ENCODE measurements at regions not wholly inside any gene's neighbourhood (a gene's known extent, or its start where the extent isn't known, plus 50 kb on each side); places are given as distances from the start of the nearest gene placed in this dataset.

DNA sequence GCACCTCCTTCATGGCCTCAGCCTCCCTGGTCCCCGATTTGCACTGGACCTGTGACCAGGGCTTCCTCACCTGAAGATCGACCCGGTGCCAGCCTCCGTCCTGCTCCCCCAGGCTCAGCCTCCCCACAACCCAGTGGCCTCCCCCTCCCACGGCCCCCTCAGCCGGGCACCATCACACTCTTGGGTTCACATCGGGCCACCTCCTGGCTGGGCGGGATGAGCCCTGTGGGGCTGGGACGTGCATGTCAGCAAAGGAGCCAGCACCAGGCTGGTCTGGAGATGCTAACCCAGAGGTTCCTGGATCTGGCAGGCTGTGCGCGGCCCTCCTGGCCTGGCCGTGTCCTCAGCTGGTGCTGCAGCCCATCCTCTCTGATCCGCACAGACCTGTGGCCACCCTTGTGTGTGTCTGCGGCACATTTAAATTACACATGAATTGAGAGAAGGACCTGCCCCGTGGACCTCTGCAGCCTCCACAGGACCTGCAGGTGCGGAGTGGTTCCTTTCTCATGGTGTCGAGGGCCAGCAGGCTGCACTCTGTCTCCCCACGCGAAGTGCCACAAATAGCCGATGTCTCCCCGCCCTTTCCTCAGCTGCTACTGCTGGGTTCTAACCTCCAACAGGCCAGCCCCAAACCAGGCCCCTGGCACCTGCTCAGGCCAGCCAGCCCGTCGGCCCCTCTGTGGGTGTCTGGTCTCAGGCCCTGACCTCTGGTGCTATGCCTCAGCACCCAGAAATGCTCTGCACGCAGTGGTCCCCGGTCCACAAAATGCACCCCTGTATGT lies 237.5 kb downstream of the ERMARD start:
- no peak overlapping the region for H3K4me2 ChIP-seq
- no peaks in the 10 kb centered on the region for H3K4me1 ChIP-seq (ENCODE audit: insufficient read depth)
- no peaks in the 10 kb centered on the region for H3K36me3 ChIP-seq (replicated peaks; ENCODE audit: insufficient read depth, low read depth)
- no peaks in the 10 kb centered on the region for H3K9me2 ChIP-seq (replicated peaks; ENCODE audit: insufficient read depth)
- H3K9me3 ChIP-seq (ENCODE audit: low read depth): no peaks in the 10 kb centered on the region
- H3K27ac ChIP-seq: no peak overlapping the region
- no peak overlapping the region for H3K4me3 ChIP-seq
- no peak for TF ChIP-seq EZH2phosphoT487 (IDR thresholded peaks at IDR 0.05; ENCODE audit: low read depth, severe bottlenecking, unreplicated experiment)
- no peak overlapping the region for H2AFZ ChIP-seq
- no peaks in the 10 kb centered on the region for H4K20me1 ChIP-seq (ENCODE audit: insufficient read depth, poor library complexity, severe bottlenecking)
- H3K27me3 ChIP-seq: no peaks in the 10 kb centered on the region
- DNase-seq (ENCODE audit: low spot score): no peak
- 96% methylated on average over 25 of the region's 25 CpGs for WGBS (ENCODE audit: low lambda C conversion rate, missing lambda C conversion rate)
- H3K79me2 ChIP-seq: no peaks in the 10 kb centered on the region

GRCh38 chr6:169986848-169987498 lies 235.6 kb downstream of the ERMARD start:
- H3K9me3 ChIP-seq (ENCODE audit: low read depth): no peaks in the 10 kb centered on the region
- H3K27ac ChIP-seq: no peak overlapping the region
- H3K36me3 ChIP-seq (replicated peaks; ENCODE audit: insufficient read depth, low read depth): no peaks in the 10 kb centered on the region
- DNase-seq (ENCODE audit: low spot score): no peak
- no peaks in the 10 kb centered on the region for H3K79me2 ChIP-seq
- no peaks in the 10 kb centered on the region for H3K4me1 ChIP-seq (ENCODE audit: insufficient read depth)
- 93% methylated on average over 34 of the region's 35 CpGs for WGBS (ENCODE audit: low lambda C conversion rate, missing lambda C conversion rate)
- TF ChIP-seq CTCF (IDR thresholded peaks at IDR 0.05; ENCODE audit: poor library complexity) (no peak), EZH2 (IDR thresholded peaks at IDR 0.05; ENCODE audit: borderline replicate concordance) (no peak), EZH2phosphoT487 (IDR thresholded peaks at IDR 0.05; ENCODE audit: low read depth, severe bottlenecking, unreplicated experiment) (no peak)
- H3K4me2 ChIP-seq: no peak overlapping the region
- H3K9me2 ChIP-seq (replicated peaks; ENCODE audit: insufficient read depth): no peaks in the 10 kb centered on the region
- H2AFZ ChIP-seq: no peak overlapping the region
- H4K20me1 ChIP-seq (ENCODE audit: insufficient read depth, poor library complexity, severe bottlenecking): no peaks in the 10 kb centered on the region
- no peak overlapping the region for H3K4me3 ChIP-seq
- no peaks in the 10 kb centered on the region for H3K27me3 ChIP-seq

- Histone ChIP-seq H2AFZ (no peak overlapping the region), H3K36me3 (replicated peaks; ENCODE audit: insufficient read depth, low read depth) (no peaks in the 10 kb centered on the region), H3K4me3 (no peak overlapping the region), H3K9me3 (ENCODE audit: low read depth) (no peaks in the 10 kb centered on the region), H3K27ac (no peak overlapping the region), H3K4me1 (ENCODE audit: insufficient read depth) (no peaks in the 10 kb centered on the region), H4K20me1 (ENCODE audit: insufficient read depth, poor library complexity, severe bottlenecking) (no peaks in the 10 kb centered on the region), H3K27me3 (no peaks in the 10 kb centered on the region), H3K9me2 (replicated peaks; ENCODE audit: insufficient read depth) (no peaks in the 10 kb centered on the region), H3K79me2 (no peaks in the 10 kb centered on the region), H3K4me2 (no peak overlapping the region)
- WGBS (ENCODE audit: low lambda C conversion rate, missing lambda C conversion rate): 93% methylated on average over 30 of the region's 30 CpGs
- DNase-seq (ENCODE audit: low spot score): no peak
- TF ChIP-seq EZH2phosphoT487 (IDR thresholded peaks at IDR 0.05; ENCODE audit: low read depth, severe bottlenecking, unreplicated experiment) (no peak), CTCF (IDR thresholded peaks at IDR 0.05; ENCODE audit: poor library complexity) (no peak), EZH2 (IDR thresholded peaks at IDR 0.05; ENCODE audit: borderline replicate concordance) (no peak)
Observed at GRCh38 chr6:169986171-169986847, 234.9 kb downstream of the ERMARD start.
